Glomerular visceral epithelial cell (primary cell): ENCODE measurements at regions not wholly inside any gene's neighbourhood (a gene's known extent, or its start where the extent isn't known, plus 50 kb on each side); places are given as distances from the start of the nearest gene placed in this dataset.
"Not testable (repeated sequence)": the region's sequence is repeated elsewhere in the genome, so short reads cannot be mapped to it uniquely, and the experiment has no call there.

Experiments used
- DNase-seq: peaks from one replicate; pipeline ENCODE4 v3.0.0-alpha.2; 2016; ENCODE audit errors: extremely low spot score

- DNase-seq: no peak
These were observed 74.6 kb downstream of the TMEM121 start for GRCh38 chr14:105600939-105601359.

DNA sequence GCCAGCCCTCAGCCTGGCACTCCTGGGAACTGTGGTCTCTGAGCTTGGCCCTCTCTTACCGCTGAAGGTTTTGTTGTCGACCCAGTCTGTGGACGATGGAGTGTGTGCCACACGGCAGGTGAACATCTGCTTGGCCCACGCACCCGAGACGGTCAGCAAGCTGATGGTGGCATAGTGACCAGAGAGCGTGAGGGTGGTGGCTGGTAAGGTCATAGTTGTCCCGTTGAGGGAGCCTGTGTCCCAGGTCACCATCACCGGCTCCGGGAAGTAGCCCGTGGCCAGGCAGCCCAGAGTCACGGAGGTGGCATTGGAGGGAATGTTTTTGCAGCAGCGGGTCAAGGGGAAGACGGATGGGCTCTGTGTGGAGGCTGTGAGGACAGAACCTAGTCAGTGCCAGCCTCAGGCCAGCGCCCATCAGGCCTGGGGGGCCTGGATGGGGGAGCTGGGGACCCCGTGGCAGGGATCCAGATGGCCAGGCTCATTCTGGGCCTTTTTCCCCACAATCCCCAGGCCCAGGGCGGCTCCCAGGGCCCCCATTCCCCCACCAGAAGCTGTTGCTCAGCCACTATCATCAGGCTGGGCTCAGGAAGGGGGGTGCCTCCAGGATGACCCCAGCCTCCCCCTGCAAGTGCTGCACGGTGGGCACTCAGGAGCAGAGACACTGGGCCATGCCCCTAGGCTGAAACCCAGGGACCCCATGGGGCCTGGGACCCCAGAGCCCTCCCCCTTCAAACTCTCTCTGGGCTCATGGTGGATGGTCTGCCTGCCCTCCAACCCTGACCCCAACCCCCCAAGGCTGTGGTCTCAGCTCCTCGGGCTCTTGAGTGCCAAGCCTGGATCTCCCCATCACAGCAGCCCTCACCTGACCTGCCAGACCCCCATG lies 75.2 kb downstream of the TMEM121 start:
- DNase-seq: no peak

DNA sequence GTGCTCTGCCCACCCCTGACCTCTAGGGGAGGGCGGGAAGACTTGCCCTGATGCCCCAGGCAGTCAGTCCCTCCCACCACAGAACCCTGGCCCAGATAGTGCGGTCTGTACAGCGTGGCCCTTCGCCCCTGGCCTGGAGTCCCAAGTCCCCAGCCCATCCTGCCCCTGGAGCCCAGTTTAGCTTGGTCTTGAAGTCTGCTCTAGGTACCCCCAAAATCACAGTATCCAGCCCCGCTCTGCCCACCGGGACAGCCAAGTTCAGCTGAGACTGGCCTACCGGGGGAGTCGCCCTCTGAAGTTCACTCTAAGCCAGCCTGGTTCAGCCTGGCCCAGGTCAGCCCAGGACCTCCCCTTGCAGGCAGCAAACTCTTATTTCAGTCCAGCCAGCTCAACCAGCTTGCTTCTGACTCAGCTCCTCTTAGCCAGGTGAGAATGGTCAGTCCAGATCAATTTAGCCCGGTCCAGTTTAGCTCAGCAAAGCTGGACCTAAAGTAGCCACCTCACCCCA lies 75.9 kb downstream of the TMEM121 start:
- no peak for DNase-seq

GRCh38 chr14:105602799-105603793 lies 76.7 kb downstream of the TMEM121 start:
- DNase-seq: no peak

- not testable (repeated sequence) for DNase-seq
These were observed 78.4 kb downstream of the TMEM121 start for GRCh38 chr14:105604531-105605463.

GRCh38 chr14:105605464-105606304 lies 79.3 kb downstream of the TMEM121 start:
- no peak for DNase-seq

DNA sequence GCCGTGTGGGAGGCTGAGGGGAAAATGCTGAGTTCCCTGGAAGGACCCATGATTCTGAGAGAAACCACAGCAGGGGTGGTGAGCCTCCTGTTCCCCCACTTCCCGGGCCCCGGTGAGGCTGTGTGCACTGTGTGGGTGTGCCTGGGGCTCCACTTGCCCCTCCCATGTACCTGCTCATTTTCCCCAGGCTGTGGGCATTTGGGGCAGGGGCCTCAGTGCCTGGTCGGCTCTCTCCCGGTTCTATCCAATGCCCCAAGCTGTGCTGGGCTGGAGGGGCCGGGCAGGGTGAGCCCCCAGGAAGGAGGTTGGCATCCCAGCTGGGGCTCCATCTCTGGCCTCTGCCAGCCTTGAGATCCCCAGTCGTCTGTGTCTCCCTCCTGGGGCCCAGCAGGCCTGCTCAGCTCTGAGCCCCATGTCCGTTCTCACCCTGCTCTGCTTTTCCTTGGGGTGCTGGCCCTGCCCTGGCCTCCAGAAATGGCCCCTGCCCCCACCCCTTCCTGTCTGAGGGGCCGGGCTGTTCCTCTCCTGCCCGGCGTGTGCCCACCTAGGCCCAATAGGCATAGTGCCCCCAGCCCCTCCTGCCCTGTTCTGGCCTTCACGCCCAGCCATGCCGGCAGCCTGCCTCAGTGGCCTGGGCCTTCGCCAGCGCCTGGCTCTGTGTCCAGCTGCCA lies 80.1 kb downstream of the TMEM121 start:
- not testable (repeated sequence) for DNase-seq

- DNase-seq: not testable (repeated sequence)
These were observed 80.6 kb downstream of the TMEM121 start for GRCh38 chr14:105607025-105607424.

DNA sequence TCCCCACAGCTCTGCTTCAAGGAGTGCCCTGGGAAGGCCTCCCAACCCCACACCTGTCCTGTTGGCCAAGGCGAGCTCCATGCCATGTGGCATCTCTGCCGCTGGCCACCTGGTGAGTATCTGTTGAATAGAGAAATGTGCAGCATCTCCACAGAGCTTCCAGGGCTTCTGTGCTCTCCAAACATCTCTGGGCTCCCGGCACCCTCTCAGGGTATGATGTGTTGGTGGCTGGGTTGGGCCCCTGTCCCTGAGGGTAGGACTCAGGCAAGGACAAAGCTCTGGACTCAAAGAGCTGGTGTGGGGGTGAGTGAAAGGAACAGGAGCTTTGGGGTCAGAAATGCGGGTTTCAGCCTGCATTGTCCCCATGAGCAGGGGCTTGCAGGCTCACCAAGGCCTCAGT lies 88.6 kb downstream of the TMEM121 start:
- not testable (repeated sequence) for DNase-seq

DNA sequence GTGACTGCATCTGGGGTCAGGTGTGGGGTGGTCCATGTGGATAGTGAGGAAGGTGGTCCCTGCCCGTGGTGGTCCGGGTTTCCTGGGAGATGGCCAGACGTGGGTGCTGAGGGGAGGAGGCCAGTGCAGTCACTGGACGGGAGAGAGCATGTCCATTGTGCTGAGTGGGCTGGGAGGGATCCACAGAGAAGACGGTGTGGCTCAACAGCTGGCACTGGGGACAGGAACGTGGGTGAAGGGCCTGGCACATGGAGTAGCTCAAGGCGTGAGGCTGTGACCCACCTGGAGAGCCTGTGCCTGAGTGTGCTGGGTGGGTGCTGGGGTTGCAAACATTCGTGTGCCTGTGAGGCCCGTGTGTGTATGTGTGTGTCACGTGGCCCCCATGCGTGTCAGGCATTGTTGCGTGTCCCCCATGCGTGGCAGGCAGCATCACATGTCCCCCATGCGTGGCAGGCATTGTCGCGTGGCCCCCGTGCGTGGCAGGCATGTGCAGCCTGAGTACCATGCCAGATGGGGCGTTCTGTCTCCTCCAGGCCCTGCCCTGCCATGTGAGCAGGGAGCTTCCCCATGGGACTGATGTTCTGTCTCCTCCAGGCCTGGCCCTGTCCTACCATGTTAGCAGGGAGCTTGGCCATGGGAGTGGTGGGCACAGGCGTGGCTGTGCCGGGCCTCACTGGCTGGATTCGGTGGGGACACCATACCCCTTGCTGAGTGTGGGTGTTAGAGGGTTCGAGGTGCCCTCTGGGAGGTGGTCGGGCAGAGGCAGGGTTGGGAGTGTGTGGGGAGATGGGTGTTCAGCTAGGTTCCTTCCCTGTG lies 89.8 kb downstream of the TMEM121 start:
- DNase-seq: not testable (repeated sequence)

- DNase-seq: no peak
These were observed 90.4 kb downstream of the TMEM121 start for GRCh38 chr14:105616802-105617192.

DNA sequence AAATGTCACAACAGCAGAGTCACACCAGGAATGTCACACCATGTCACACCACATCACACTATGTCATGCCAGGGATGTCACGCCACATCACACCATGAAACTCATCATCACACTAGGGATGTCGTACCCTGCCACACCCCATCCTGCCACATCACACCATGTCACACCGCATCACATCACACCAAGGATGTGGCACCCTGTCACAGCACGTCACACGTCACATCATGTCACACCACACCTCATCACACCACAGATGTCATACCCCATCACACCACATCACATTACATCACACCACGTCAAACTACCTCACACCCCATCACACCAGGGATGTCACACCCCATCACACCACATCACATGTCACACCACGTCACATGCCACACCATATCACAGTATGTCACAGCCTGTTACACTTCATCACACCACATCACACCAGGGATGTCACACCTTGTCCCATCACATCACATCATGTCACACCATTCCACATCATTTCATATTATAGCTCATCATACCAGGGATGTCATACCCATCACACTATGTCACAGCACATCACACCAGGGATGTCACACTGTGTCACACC lies 90.9 kb downstream of the TMEM121 start:
- no peak for DNase-seq

DNA sequence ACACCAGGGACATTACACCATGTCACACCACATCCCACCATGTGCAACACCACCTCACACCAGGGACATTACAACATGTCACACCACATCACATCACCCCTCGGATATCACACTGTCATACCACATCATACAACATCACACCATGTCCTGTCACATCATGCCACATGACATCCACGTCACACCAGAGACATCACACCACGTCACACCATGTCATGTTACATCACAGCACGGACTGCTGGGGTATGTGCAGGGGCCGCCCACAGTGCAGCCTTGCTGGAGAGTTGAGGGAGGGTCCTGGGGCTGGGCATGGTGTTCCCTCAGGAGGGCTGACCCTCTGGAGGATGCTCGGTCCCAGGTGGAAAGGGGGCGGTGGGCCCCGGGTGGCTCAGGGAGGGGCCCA lies 91.4 kb downstream of the TMEM121 start:
- not testable (repeated sequence) for DNase-seq

GRCh38 chr14:105619324-105619723 lies 92.9 kb downstream of the TMEM121 start:
- DNase-seq: not testable (repeated sequence)

DNA sequence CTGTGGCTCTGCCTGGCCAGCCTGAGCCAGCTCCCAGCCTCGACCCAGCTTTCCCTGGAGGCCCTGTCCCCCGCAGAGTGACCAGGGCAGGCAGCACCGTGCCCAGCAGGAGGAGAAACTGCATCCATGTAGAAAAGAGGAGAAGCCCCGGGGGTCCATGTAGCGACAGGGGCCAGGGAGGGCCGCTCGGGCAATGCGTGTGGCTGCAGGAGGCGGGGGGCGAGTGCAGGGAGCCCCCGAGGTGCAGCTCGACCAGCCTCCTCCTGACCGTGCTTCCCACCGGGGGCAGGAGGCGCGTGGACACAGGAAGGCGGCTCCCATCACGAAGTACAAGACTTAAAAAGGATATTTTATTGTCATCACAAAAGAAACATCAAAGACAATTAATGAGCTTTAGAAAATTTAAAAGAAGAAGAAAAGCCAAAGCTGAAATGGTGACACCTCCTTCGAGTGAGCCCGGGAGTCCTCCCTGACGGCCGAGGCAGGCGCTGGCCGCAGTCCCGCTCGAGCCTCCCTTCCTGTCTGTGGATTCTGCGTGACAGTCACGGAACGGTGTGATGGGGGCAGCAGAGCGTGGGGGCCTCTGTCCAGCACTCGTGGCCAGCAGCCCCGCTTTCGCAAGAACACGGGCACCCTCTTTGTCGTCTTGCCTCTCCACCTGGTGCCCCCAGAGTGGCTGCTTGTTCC lies 93.9 kb downstream of the TMEM121 start:
- not testable (repeated sequence) for DNase-seq

- not testable (repeated sequence) for DNase-seq
These were observed 94.6 kb downstream of the TMEM121 start for GRCh38 chr14:105620865-105621471.
